SU-DHL-6 (cell line): ENCODE measurements at regions not wholly inside any gene's neighbourhood (a gene's known extent, or its start where the extent isn't known, plus 50 kb on each side); places are given as distances from the start of the nearest gene placed in this dataset.

Experiments used
- H2AFZ ChIP-seq: fragments of 200-600 bp; sonication (generic); 2 replicates; pipeline ENCODE4 v1.6.1; 2014; ENCODE audit warnings: low read depth, mild to moderate bottlenecking, moderate library complexity, mixed read lengths, antibody characterized with exemption, low read length; ENCODE audit not compliant: severe bottlenecking
- H3F3A ChIP-seq: fragments of 200-600 bp; shearing (Covaris generic); 2 replicates; pipeline ENCODE4 v1.6.0; 2016; ENCODE audit warnings: antibody characterized with exemption, mild to moderate bottlenecking; ENCODE audit not compliant: insufficient read depth
- H3K27ac ChIP-seq: fragments of 200-600 bp; sonication (generic); 2 replicates; pipeline ENCODE4 v1.5.1; 2016; ENCODE audit warnings: low read depth, mild to moderate bottlenecking, low read length, moderate library complexity, mixed read lengths
- H3K27me3 ChIP-seq: fragments of 200-600 bp; sonication (generic), shearing (Covaris generic); 2 replicates; pipeline ENCODE4 v1.6.0; 2014; ENCODE audit warnings: mild to moderate bottlenecking, low read length
- H3K36me3 ChIP-seq: fragments of 200-600 bp; sonication (generic); 2 replicates; pipeline ENCODE4 v1.6.1; 2014; ENCODE audit warnings: mild to moderate bottlenecking, low read length, mixed read lengths
- H3K4me2 ChIP-seq: fragments of 300-600, 200-600 bp; shearing (Covaris generic), sonication (generic); 2 replicates; pipeline ENCODE4 v1.6.0; 2014; ENCODE audit warnings: low read length, low read depth, mild to moderate bottlenecking; ENCODE audit not compliant: poor library complexity, severe bottlenecking
- H3K4me3 ChIP-seq: fragments of 200-600 bp; sonication (generic); 2 replicates; pipeline ENCODE4 v1.5.1; 2014; ENCODE audit warnings: antibody characterized with exemption, low read length, mild to moderate bottlenecking, mixed read lengths; ENCODE audit not compliant: insufficient read depth, poor library complexity, severe bottlenecking
- H3K79me2 ChIP-seq: fragments of 200-600 bp; sonication (generic); 2 replicates; pipeline ENCODE4 v1.6.1; 2014; ENCODE audit warnings: mild to moderate bottlenecking, low read length, moderate library complexity; ENCODE audit not compliant: insufficient read depth
- H3K9ac ChIP-seq: fragments of 200-600 bp; sonication (generic); 2 replicates; pipeline ENCODE4 v1.7.0; 2014; ENCODE audit warnings: mild to moderate bottlenecking, low read length
- H3K9me2 ChIP-seq: fragments of 200-600 bp; sonication (generic); replicated peaks from 2 replicates; pipeline ENCODE4 v1.6.1; 2014; ENCODE audit warnings: low read length; ENCODE audit not compliant: insufficient read depth
- H3K9me3 ChIP-seq: fragments of 200-600 bp; sonication (generic); 2 replicates; pipeline ENCODE4 v1.6.1; 2014; ENCODE audit warnings: low read length, mixed read lengths; ENCODE audit not compliant: insufficient read depth
- H4K20me1 ChIP-seq: fragments of 200-600 bp; sonication (generic); 2 replicates; pipeline ENCODE4 v1.6.1; 2014; ENCODE audit warnings: low read depth, mild to moderate bottlenecking, antibody characterized with exemption, low read length, moderate library complexity, mixed read lengths
- EZH2phosphoT487 ChIP-seq: fragments of 200-600 bp; sonication (generic), shearing (Covaris generic); conservative IDR thresholded peaks from 2 replicates; pipeline ENCODE4 v1.6.1; 2018; ENCODE audit warnings: mild to moderate bottlenecking, antibody characterized with exemption, low read length, moderate library complexity, mixed read lengths
- TF ChIP-seq, protein P1 (sequence below): fragments of 200-600 bp; sonication (generic); IDR thresholded peaks from one replicate; pipeline ENCODE4 v1.5.1; 2017; ENCODE audit warnings: antibody characterized with exemption, mild to moderate bottlenecking, low read length, moderate library complexity; ENCODE audit not compliant: insufficient read depth, poor library complexity, severe bottlenecking

DNA sequence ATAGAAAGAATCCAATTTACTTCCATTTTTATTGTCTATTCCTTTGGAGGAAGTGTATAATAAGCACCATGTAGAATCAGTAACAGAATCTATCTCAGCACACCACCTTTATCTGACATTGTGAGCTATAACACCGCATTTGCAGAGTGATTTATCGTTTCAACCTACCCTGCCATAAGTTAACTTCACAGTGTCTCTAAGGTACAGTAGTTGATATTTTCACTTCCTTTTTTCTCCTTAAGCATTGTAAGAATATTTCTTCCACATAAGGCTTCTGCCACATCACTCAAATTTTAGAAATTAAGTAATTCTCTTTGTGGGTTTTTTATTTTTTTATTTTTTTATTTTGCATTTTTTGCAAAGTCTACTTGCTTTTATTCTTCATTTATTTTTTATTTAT lies 107.1 kb downstream of the TMX3 start:
- Histone ChIP-seq H3K4me2 (no peak overlapping the region), H3K27me3 (no peaks in the 10 kb centered on the region), H3F3A (no peaks in the 10 kb centered on the region), H3K9ac (no peak overlapping the region), H3K36me3 (no peaks in the 10 kb centered on the region), H4K20me1 (no peaks in the 10 kb centered on the region), H3K27ac (no peak overlapping the region), H3K9me2 (no peaks in the 10 kb centered on the region), H3K79me2 (no peaks in the 10 kb centered on the region), H3K4me3 (no peak overlapping the region), H3K9me3 (no peaks in the 10 kb centered on the region), H2AFZ (no peak overlapping the region)
- TF ChIP-seq, protein P1, sequence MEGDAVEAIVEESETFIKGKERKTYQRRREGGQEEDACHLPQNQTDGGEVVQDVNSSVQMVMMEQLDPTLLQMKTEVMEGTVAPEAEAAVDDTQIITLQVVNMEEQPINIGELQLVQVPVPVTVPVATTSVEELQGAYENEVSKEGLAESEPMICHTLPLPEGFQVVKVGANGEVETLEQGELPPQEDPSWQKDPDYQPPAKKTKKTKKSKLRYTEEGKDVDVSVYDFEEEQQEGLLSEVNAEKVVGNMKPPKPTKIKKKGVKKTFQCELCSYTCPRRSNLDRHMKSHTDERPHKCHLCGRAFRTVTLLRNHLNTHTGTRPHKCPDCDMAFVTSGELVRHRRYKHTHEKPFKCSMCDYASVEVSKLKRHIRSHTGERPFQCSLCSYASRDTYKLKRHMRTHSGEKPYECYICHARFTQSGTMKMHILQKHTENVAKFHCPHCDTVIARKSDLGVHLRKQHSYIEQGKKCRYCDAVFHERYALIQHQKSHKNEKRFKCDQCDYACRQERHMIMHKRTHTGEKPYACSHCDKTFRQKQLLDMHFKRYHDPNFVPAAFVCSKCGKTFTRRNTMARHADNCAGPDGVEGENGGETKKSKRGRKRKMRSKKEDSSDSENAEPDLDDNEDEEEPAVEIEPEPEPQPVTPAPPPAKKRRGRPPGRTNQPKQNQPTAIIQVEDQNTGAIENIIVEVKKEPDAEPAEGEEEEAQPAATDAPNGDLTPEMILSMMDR = no peak
- no peak for TF ChIP-seq EZH2phosphoT487

DNA sequence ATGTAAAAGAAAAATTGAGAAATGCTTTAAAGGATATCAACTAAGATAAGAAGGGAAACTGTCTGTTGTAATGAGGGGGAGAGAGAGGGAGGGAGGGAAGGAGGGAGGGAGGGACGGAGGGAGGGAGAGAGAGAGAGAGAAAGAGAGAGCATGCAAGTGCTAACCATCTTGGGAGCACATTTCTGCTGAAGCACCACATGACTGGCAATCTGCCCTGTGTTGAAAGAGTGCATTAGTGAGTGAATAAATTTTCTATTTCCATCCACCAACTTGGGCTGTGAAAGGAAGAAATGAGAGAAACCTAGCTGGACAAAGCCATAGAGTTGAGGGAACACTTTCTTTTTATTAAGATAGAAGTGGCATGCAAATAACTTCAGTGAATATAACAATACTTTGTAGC lies 110.7 kb downstream of the TMX3 start:
- Histone ChIP-seq H3K9me3 (no peaks in the 10 kb centered on the region), H3K9me2 (no peaks in the 10 kb centered on the region)

DNA sequence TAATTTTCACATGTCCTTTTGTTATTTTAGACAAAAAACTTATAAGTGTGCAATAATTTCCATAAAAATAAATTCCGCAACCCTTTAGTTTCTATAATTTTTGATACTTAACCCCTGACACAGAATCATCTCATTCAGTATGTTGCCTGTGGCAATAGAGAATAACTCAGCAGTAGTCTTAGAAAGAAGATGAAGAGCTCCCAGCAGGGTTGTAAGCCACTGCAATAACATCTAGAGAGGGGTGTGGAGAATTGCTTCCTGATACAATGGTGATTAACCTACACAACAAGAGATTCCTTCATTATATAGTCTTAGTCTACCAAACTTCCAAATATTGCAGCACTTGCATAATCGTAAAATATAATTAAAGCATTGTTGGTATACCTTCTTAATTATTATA lies 118.9 kb downstream of the TMX3 start:
- H3K27me3 ChIP-seq = no peaks in the 10 kb centered on the region
- H3K79me2 ChIP-seq = no peaks in the 10 kb centered on the region
- no peaks in the 10 kb centered on the region for H3K9me3 ChIP-seq
- H3K4me2 ChIP-seq = no peak overlapping the region
- H4K20me1 ChIP-seq = no peaks in the 10 kb centered on the region
- no peaks in the 10 kb centered on the region for H3K36me3 ChIP-seq
- H3K27ac ChIP-seq = no peak overlapping the region
- H3K9me2 ChIP-seq = no peaks in the 10 kb centered on the region
- TF ChIP-seq, protein P1 = no peak
- no peak for TF ChIP-seq EZH2phosphoT487
- H2AFZ ChIP-seq = no peak overlapping the region
- H3K9ac ChIP-seq = no peak overlapping the region
- H3F3A ChIP-seq = no peaks in the 10 kb centered on the region
- H3K4me3 ChIP-seq = no peak overlapping the region

More for the DNA sequence above, 110.7 kb downstream of the TMX3 start:
- Histone ChIP-seq H3K27ac (no peak overlapping the region), H3K79me2 (no peaks in the 10 kb centered on the region), H2AFZ (no peak overlapping the region), H4K20me1 (no peaks in the 10 kb centered on the region), H3K4me3 (no peak overlapping the region), H3K36me3 (no peaks in the 10 kb centered on the region), H3K4me2 (no peak overlapping the region), H3K9ac (no peak overlapping the region), H3K27me3 (no peaks in the 10 kb centered on the region), H3F3A (no peaks in the 10 kb centered on the region)
- TF ChIP-seq EZH2phosphoT487 = no peak

DNA sequence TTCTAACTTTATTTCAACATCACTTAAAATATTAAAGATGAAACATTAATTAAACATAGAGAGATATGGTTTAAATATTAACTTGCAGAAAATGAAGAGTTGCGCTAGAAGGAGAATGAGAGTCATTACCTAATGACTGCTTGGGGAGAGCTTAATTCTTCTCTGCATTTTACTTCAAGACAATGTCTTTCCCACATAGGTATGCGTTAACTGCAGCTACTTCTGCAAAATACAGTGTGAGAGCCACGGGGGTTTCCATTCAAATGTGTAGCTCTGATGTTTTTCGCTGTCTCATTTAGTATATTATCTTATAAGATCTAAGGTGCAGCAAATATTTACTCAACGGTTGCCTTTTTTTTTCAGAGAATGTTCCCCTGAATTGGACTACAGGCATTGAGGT lies 126.7 kb downstream of the TMX3 start:
- H3F3A ChIP-seq = no peaks in the 10 kb centered on the region
- no peaks in the 10 kb centered on the region for H3K27me3 ChIP-seq
- H3K79me2 ChIP-seq = no peaks in the 10 kb centered on the region
- H2AFZ ChIP-seq = no peak overlapping the region
- no peaks in the 10 kb centered on the region for H3K9me2 ChIP-seq
- H3K4me2 ChIP-seq = no peak overlapping the region
- H3K9me3 ChIP-seq = no peaks in the 10 kb centered on the region
- no peak overlapping the region for H3K27ac ChIP-seq
- TF ChIP-seq, protein P1 = no peak
- TF ChIP-seq EZH2phosphoT487 = no peak
- no peak overlapping the region for H3K4me3 ChIP-seq
- no peaks in the 10 kb centered on the region for H4K20me1 ChIP-seq
- no peaks in the 10 kb centered on the region for H3K36me3 ChIP-seq
- H3K9ac ChIP-seq = no peak overlapping the region
